SK-N-SH (cell line): ENCODE measurements at regions not wholly inside any gene's neighbourhood (a gene's known extent, or its start where the extent isn't known, plus 50 kb on each side); places are given as distances from the start of the nearest gene placed in this dataset.

ENCODE experiments used
- CTCF ChIA-PET: fragments of 300-600, 350-600 bp; formaldehyde crosslinking; extraction: SDS; loops from one replicate; lab custom pipeline; 2021; lab: Yijun Ruan, JAX
- POLR2A ChIA-PET: fragments of 350-600 bp; sonication (Branson Sonifier 250); formaldehyde crosslinking; extraction: SDS; loops from one replicate; lab custom pipeline; 2020; ENCODE audit warnings: antibody characterized with exemption, inconsistent platforms; lab: Yijun Ruan, JAX
- DNase-seq: peaks from one replicate; pipeline ENCODE4 v3.0.0; 2012
- H2AFZ ChIP-seq: fragments of 200-600 bp; sonication (generic); 2 replicates; pipeline ENCODE4 v1.8.1; 2016; ENCODE audit warnings: antibody characterized with exemption, mild to moderate bottlenecking, low read depth
- H3F3A ChIP-seq: fragments of 200-600 bp; sonication (generic); replicated peaks from 2 replicates; pipeline ENCODE3; 2016; ENCODE audit warnings: antibody characterized with exemption, mild to moderate bottlenecking; ENCODE audit not compliant: insufficient read depth
- H3K27ac ChIP-seq, 2 experiments: fragments of 200-500 bp in 1 of 2; fragments of 200-600 bp in 1 of 2; sonication (Bioruptor generic) in 1 of 2; sonication (generic), shearing (Covaris generic) in 1 of 2; 2 replicates each; pipeline versions ENCODE4 v1.5.1 to v1.6.1; 2014 to 2016; ENCODE audit warnings: low read depth in 2 of 2, inconsistent platforms in 1 of 2, low read length in 1 of 2, mild to moderate bottlenecking in 1 of 2, mixed read lengths in 1 of 2
- H3K27me3 ChIP-seq: fragments of 200-600 bp; sonication (generic), shearing (Covaris generic); 2 replicates; pipeline ENCODE4 v1.6.1; 2016; ENCODE audit warnings: mixed run types; ENCODE audit not compliant: insufficient read depth
- H3K36me3 ChIP-seq, 2 experiments: fragments of 200-500 bp in 1 of 2; fragments of 200-600 bp in 1 of 2; sonication (Bioruptor generic) in 1 of 2; sonication (generic) in 1 of 2; replicated peaks in 1 of 2; 2 replicates each; pipeline versions ENCODE3 to v1.5.1; 2014 to 2016; ENCODE audit warnings: low read length in 1 of 2, mild to moderate bottlenecking in 1 of 2; ENCODE audit not compliant: insufficient read depth in 2 of 2, control insufficient read depth in 1 of 2
- H3K4me1 ChIP-seq, 2 experiments: fragments of 200-500 bp in 1 of 2; fragments of 200-600 bp in 1 of 2; sonication (Bioruptor generic) in 1 of 2; sonication (generic), shearing (Covaris generic) in 1 of 2; 2 replicates each; pipeline versions ENCODE4 v1.5.1 to v1.6.1; 2014 to 2016; ENCODE audit warnings: low read depth in 1 of 2, low read length in 1 of 2, mixed run types in 1 of 2; ENCODE audit not compliant: insufficient read depth in 2 of 2, control insufficient read depth in 1 of 2
- H3K4me2 ChIP-seq: fragments of 200-600 bp; sonication (generic), shearing (Covaris generic); 2 replicates; pipeline ENCODE4 v1.6.1; 2017; ENCODE audit warnings: mixed run types
- H3K4me3 ChIP-seq, 2 experiments: fragments of 200-500 bp in 1 of 2; fragments of 200-600 bp in 1 of 2; sonication (Bioruptor generic) in 1 of 2; sonication (generic), shearing (Covaris generic) in 1 of 2; 2 replicates each; pipeline versions ENCODE4 v1.5.1 to v1.8.1; 2014 to 2016; ENCODE audit warnings: low read depth in 2 of 2, inconsistent platforms in 1 of 2, low read length in 1 of 2, mild to moderate bottlenecking in 1 of 2, mixed read lengths in 1 of 2, moderate library complexity in 1 of 2
- H3K79me2 ChIP-seq: fragments of 200-600 bp; sonication (generic); 2 replicates; pipeline ENCODE4 v1.8.1; 2017; ENCODE audit warnings: mild to moderate bottlenecking; ENCODE audit not compliant: insufficient read depth
- H3K9ac ChIP-seq: fragments of 200-600 bp; sonication (generic); 2 replicates; pipeline ENCODE4 v1.6.1; 2017; ENCODE audit warnings: mixed run types
- H3K9me2 ChIP-seq: fragments of 200-600 bp; sonication (generic); 2 replicates; pipeline ENCODE4 v1.6.1; 2017; ENCODE audit warnings: mixed run types
- H3K9me3 ChIP-seq: fragments of 200-600 bp; sonication (generic); 2 replicates; pipeline ENCODE4 v1.6.1; 2017; ENCODE audit warnings: mixed run types, mild to moderate bottlenecking, moderate library complexity
- H4K20me1 ChIP-seq: fragments of 200-600 bp; sonication (generic); 2 replicates; pipeline ENCODE4 v1.6.1; 2017; ENCODE audit warnings: mild to moderate bottlenecking, mixed run types; ENCODE audit not compliant: insufficient read depth
- CTCF ChIP-seq: fragments of 200-600 bp; sonication (generic); IDR thresholded peaks from 2 replicates; pipeline ENCODE4 v1.6.1; 2017; ENCODE audit warnings: antibody characterized with exemption, mild to moderate bottlenecking, moderate library complexity
- ELF1 ChIP-seq: IDR thresholded peaks from 2 replicates; pipeline ENCODE4 v1.4.0; 2012
- EP300 ChIP-seq, 2 experiments: IDR thresholded peaks; 2 replicates each; pipeline versions ENCODE4 v1.4.0 to v1.6.1; 2012; ENCODE audit warnings: borderline replicate concordance in 1 of 2, low read depth in 1 of 2, low read length in 1 of 2
- FOSL2 ChIP-seq: IDR thresholded peaks from 2 replicates; pipeline ENCODE4 v1.4.0; 2012; ENCODE audit warnings: low read depth, mild to moderate bottlenecking, moderate library complexity, borderline replicate concordance
- MAX ChIP-seq: IDR thresholded peaks from 2 replicates; pipeline ENCODE4 v1.4.0; 2012; ENCODE audit warnings: low read depth
- NRF1 ChIP-seq: IDR thresholded peaks from 2 replicates; pipeline ENCODE4 v1.6.1; 2012; ENCODE audit warnings: low read depth, mild to moderate bottlenecking, low read length
- RAD21 ChIP-seq: IDR thresholded peaks from 2 replicates; pipeline ENCODE4 v1.6.1; 2012; ENCODE audit warnings: mild to moderate bottlenecking, low read length
- USF1 ChIP-seq: IDR thresholded peaks from 2 replicates; pipeline ENCODE4 v1.4.0; 2012; ENCODE audit warnings: low read depth, borderline replicate concordance
- YY1 ChIP-seq: IDR thresholded peaks from 2 replicates; pipeline ENCODE4 v1.4.0; 2012; ENCODE audit warnings: low read depth, mild to moderate bottlenecking
- ZBTB33 ChIP-seq: IDR thresholded peaks from 2 replicates; pipeline ENCODE4 v1.4.0; 2012; ENCODE audit warnings: low read depth, borderline replicate concordance
- whole genome bisulfite sequencing: methylation state at CpG from one replicate; pipeline ENCODE4 v1.1.6; 2017; ENCODE audit warnings: low lambda C conversion rate; 5-methylcytosine and 5-hydroxymethylcytosine counted together

- H3K27me3 ChIP-seq: no peaks in the 10 kb centered on the region
- H3F3A ChIP-seq: no peaks in the 10 kb centered on the region
- no peaks in the 10 kb centered on the region for H3K36me3 ChIP-seq
- no peak overlapping the region for H2AFZ ChIP-seq
- H3K9ac ChIP-seq: no peak overlapping the region
- H3K9me2 ChIP-seq: no peaks in the 10 kb centered on the region
- no peak overlapping the region for H3K27ac ChIP-seq
- no peak overlapping the region for H3K4me3 ChIP-seq
- ChIA-PET CTCF (no interaction called here), POLR2A (no interaction called here)
- TF ChIP-seq ELF1 (no peak), FOSL2 (no peak), RAD21 (no peak), NRF1 (no peak)
- no peak for DNase-seq
- H4K20me1 ChIP-seq: no peaks in the 10 kb centered on the region
- H3K4me2 ChIP-seq: no peak overlapping the region
- 14% methylated on average over 2 of the region's 2 CpGs for WGBS
- no peaks in the 10 kb centered on the region for H3K9me3 ChIP-seq
- no peaks in the 10 kb centered on the region for H3K4me1 ChIP-seq
- no peaks in the 10 kb centered on the region for H3K79me2 ChIP-seq
These were observed 531.2 kb downstream of the NYAP2 start for GRCh38 chr2:225930687-225931086.

- Histone ChIP-seq H3K79me2 (no peaks in the 10 kb centered on the region), H3K9ac (no peak overlapping the region), H3K27ac (no peak overlapping the region), H3K4me2 (0 out of 2 replicates have a peak overlapping the region, but pooled peaks have one; percentile 2), H3K4me1 (no peaks in the 10 kb centered on the region), H3K9me2 (no peaks in the 10 kb centered on the region), H3F3A (no peaks in the 10 kb centered on the region), H4K20me1 (no peaks in the 10 kb centered on the region), H3K27me3 (no peaks in the 10 kb centered on the region), H3K4me3 (no peak overlapping the region), H3K36me3 (no peaks in the 10 kb centered on the region), H2AFZ (peak overlapping the region; percentile 60; the same call in 1 of the 2 replicates), H3K9me3 (no peaks in the 10 kb centered on the region)
- ChIA-PET CTCF (no interaction called here), POLR2A (no interaction called here)
- WGBS: 19% methylated on average over 6 of the region's 6 CpGs
- TF ChIP-seq EP300 (IDR thresholded peaks at IDR 0.05; ENCODE audit: borderline replicate concordance in 1 of 2, low read depth in 1 of 2, low read length in 1 of 2): 0 out of 4 replicates have a peak, but pooled peaks of 1 of the 2 experiments have one; percentile 8
- TF ChIP-seq MAX: no peak
- no peak for TF ChIP-seq NRF1
- TF ChIP-seq FOSL2: 0 out of 2 replicates have a peak, but pooled peaks have one; percentile 5
- TF ChIP-seq YY1: no peak
- TF ChIP-seq ZBTB33: no peak
- TF ChIP-seq USF1: no peak
- peak; percentile 16; the same call in 1 of the 2 replicates for TF ChIP-seq CTCF
- no peak for DNase-seq
These were observed 521.2 kb downstream of the NYAP2 start for GRCh38 chr2:225920621-225921220.
